SU-DHL-6 (cell line): ENCODE measurements at regions not wholly inside any gene's neighbourhood (a gene's known extent, or its start where the extent isn't known, plus 50 kb on each side); places are given as distances from the start of the nearest gene placed in this dataset.

ENCODE experiments used
- H2AFZ ChIP-seq: fragments of 200-600 bp; sonication (generic); 2 replicates; pipeline ENCODE4 v1.6.1; 2014; ENCODE audit warnings: low read depth, mild to moderate bottlenecking, moderate library complexity, mixed read lengths, antibody characterized with exemption, low read length; ENCODE audit not compliant: severe bottlenecking
- H3F3A ChIP-seq: fragments of 200-600 bp; shearing (Covaris generic); 2 replicates; pipeline ENCODE4 v1.6.0; 2016; ENCODE audit warnings: antibody characterized with exemption, mild to moderate bottlenecking; ENCODE audit not compliant: insufficient read depth
- H3K27ac ChIP-seq: fragments of 200-600 bp; sonication (generic); 2 replicates; pipeline ENCODE4 v1.5.1; 2016; ENCODE audit warnings: low read depth, mild to moderate bottlenecking, low read length, moderate library complexity, mixed read lengths
- H3K27me3 ChIP-seq: fragments of 200-600 bp; sonication (generic), shearing (Covaris generic); 2 replicates; pipeline ENCODE4 v1.6.0; 2014; ENCODE audit warnings: mild to moderate bottlenecking, low read length
- H3K36me3 ChIP-seq: fragments of 200-600 bp; sonication (generic); 2 replicates; pipeline ENCODE4 v1.6.1; 2014; ENCODE audit warnings: mild to moderate bottlenecking, low read length, mixed read lengths
- H3K4me2 ChIP-seq: fragments of 300-600, 200-600 bp; shearing (Covaris generic), sonication (generic); 2 replicates; pipeline ENCODE4 v1.6.0; 2014; ENCODE audit warnings: low read length, low read depth, mild to moderate bottlenecking; ENCODE audit not compliant: poor library complexity, severe bottlenecking
- H3K4me3 ChIP-seq: fragments of 200-600 bp; sonication (generic); 2 replicates; pipeline ENCODE4 v1.5.1; 2014; ENCODE audit warnings: antibody characterized with exemption, low read length, mild to moderate bottlenecking, mixed read lengths; ENCODE audit not compliant: insufficient read depth, poor library complexity, severe bottlenecking
- H3K79me2 ChIP-seq: fragments of 200-600 bp; sonication (generic); 2 replicates; pipeline ENCODE4 v1.6.1; 2014; ENCODE audit warnings: mild to moderate bottlenecking, low read length, moderate library complexity; ENCODE audit not compliant: insufficient read depth
- H3K9ac ChIP-seq: fragments of 200-600 bp; sonication (generic); 2 replicates; pipeline ENCODE4 v1.7.0; 2014; ENCODE audit warnings: mild to moderate bottlenecking, low read length
- H3K9me2 ChIP-seq: fragments of 200-600 bp; sonication (generic); replicated peaks from 2 replicates; pipeline ENCODE4 v1.6.1; 2014; ENCODE audit warnings: low read length; ENCODE audit not compliant: insufficient read depth
- H3K9me3 ChIP-seq: fragments of 200-600 bp; sonication (generic); 2 replicates; pipeline ENCODE4 v1.6.1; 2014; ENCODE audit warnings: low read length, mixed read lengths; ENCODE audit not compliant: insufficient read depth
- H4K20me1 ChIP-seq: fragments of 200-600 bp; sonication (generic); 2 replicates; pipeline ENCODE4 v1.6.1; 2014; ENCODE audit warnings: low read depth, mild to moderate bottlenecking, antibody characterized with exemption, low read length, moderate library complexity, mixed read lengths
- EZH2phosphoT487 ChIP-seq: fragments of 200-600 bp; sonication (generic), shearing (Covaris generic); conservative IDR thresholded peaks from 2 replicates; pipeline ENCODE4 v1.6.1; 2018; ENCODE audit warnings: mild to moderate bottlenecking, antibody characterized with exemption, low read length, moderate library complexity, mixed read lengths
- TF ChIP-seq, protein P1 (sequence below): fragments of 200-600 bp; sonication (generic); IDR thresholded peaks from one replicate; pipeline ENCODE4 v1.5.1; 2017; ENCODE audit warnings: antibody characterized with exemption, mild to moderate bottlenecking, low read length, moderate library complexity; ENCODE audit not compliant: insufficient read depth, poor library complexity, severe bottlenecking

GRCh38 chr17:34009912-34010311 is 245.2 kb upstream of the CCL2 start:
- TF ChIP-seq EZH2phosphoT487 = no peak
- TF ChIP-seq, protein P1, sequence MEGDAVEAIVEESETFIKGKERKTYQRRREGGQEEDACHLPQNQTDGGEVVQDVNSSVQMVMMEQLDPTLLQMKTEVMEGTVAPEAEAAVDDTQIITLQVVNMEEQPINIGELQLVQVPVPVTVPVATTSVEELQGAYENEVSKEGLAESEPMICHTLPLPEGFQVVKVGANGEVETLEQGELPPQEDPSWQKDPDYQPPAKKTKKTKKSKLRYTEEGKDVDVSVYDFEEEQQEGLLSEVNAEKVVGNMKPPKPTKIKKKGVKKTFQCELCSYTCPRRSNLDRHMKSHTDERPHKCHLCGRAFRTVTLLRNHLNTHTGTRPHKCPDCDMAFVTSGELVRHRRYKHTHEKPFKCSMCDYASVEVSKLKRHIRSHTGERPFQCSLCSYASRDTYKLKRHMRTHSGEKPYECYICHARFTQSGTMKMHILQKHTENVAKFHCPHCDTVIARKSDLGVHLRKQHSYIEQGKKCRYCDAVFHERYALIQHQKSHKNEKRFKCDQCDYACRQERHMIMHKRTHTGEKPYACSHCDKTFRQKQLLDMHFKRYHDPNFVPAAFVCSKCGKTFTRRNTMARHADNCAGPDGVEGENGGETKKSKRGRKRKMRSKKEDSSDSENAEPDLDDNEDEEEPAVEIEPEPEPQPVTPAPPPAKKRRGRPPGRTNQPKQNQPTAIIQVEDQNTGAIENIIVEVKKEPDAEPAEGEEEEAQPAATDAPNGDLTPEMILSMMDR = no peak

DNA sequence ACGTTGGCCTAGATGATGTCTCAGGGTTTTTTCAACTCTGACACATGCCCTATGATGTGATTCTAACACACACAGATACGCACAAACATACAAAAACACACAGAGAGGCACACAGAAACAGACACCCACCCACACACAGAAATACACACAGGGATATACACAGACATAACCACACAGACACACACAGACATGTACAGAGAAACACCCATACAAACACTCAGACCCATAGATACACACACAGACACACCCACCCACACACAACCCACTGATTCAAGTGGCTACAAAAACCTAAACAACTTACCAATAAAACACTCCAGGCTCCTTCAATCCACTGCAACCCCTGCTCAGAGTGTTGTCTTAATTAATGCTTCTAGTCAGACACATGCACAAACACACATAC is 244.6 kb upstream of the CCL2 start:
- Histone ChIP-seq H4K20me1 (no peaks in the 10 kb centered on the region), H3K27me3 (no peaks in the 10 kb centered on the region), H3K4me2 (no peak overlapping the region), H3K36me3 (no peaks in the 10 kb centered on the region), H3F3A (no peaks in the 10 kb centered on the region), H2AFZ (no peak overlapping the region), H3K9me2 (no peaks in the 10 kb centered on the region), H3K27ac (no peak overlapping the region), H3K4me3 (no peak overlapping the region), H3K79me2 (no peaks in the 10 kb centered on the region), H3K9me3 (no peaks in the 10 kb centered on the region), H3K9ac (no peak overlapping the region)
- TF ChIP-seq, protein P1 = no peak
- TF ChIP-seq EZH2phosphoT487 = no peak

More at GRCh38 chr17:34009912-34010311, 245.2 kb upstream of the CCL2 start:
- Histone ChIP-seq H3K27me3 (no peaks in the 10 kb centered on the region), H3K27ac (no peak overlapping the region), H3K36me3 (no peaks in the 10 kb centered on the region), H3K4me3 (no peak overlapping the region), H3K9me3 (no peaks in the 10 kb centered on the region), H3K9me2 (no peaks in the 10 kb centered on the region), H3K79me2 (no peaks in the 10 kb centered on the region), H2AFZ (no peak overlapping the region), H3F3A (no peaks in the 10 kb centered on the region), H4K20me1 (no peaks in the 10 kb centered on the region), H3K9ac (no peak overlapping the region), H3K4me2 (no peak overlapping the region)

GRCh38 chr17:34011599-34011998 is 243.5 kb upstream of the CCL2 start:
- H3K9me2 ChIP-seq = no peaks in the 10 kb centered on the region
- no peak overlapping the region for H3K4me3 ChIP-seq
- H3K9me3 ChIP-seq = no peaks in the 10 kb centered on the region
- no peak overlapping the region for H3K4me2 ChIP-seq
- no peaks in the 10 kb centered on the region for H3K36me3 ChIP-seq
- H3K9ac ChIP-seq = no peak overlapping the region
- H3K79me2 ChIP-seq = no peaks in the 10 kb centered on the region
- H3K27ac ChIP-seq = no peak overlapping the region
- H3K27me3 ChIP-seq = no peaks in the 10 kb centered on the region
- no peaks in the 10 kb centered on the region for H4K20me1 ChIP-seq
- TF ChIP-seq, protein P1 = no peak
- H3F3A ChIP-seq = no peaks in the 10 kb centered on the region
- no peak overlapping the region for H2AFZ ChIP-seq
